Adrenal gland (tissue), 9 donors: ENCODE measurements at regions not wholly inside any gene's neighbourhood (a gene's known extent, or its start where the extent isn't known, plus 50 kb on each side); places are given as distances from the start of the nearest gene placed in this dataset.

Experiments used
- DNase-seq, 7 donors: peaks; one replicate each; pipeline ENCODE4 v3.0.0-alpha.2; 2019 to 2020
- H3K27ac ChIP-seq, 5 donors: fragments of 200-600 bp; sonication (generic) in 4 of 5; 1 replicate in 3 of 5; 2 replicates in 2 of 5; pipeline versions ENCODE4 v1.5.1 to v1.8.0; 2016 to 2020; ENCODE audit warnings: mild to moderate bottlenecking in 1 of 5
- H3K27me3 ChIP-seq: fragments of 200-600 bp; 2 replicates; pipeline ENCODE4 v1.8.0; 2021
- H3K36me3 ChIP-seq, 2 donors: fragments of 200-600 bp; replicated peaks in 1 of 2; 1 replicate in 1 of 2; 2 replicates in 1 of 2; pipeline versions ENCODE4 v1.5.1 to v1.8.0; 2018 to 2022
- H3K4me1 ChIP-seq, 2 donors: fragments of 200-600 bp; replicated peaks in 1 of 2; 1 replicate in 1 of 2; 2 replicates in 1 of 2; pipeline versions ENCODE4 v1.5.1 to v1.8.0; 2018 to 2021
- H3K4me3 ChIP-seq, 4 donors: fragments of 200-600 bp; sonication (generic) in 3 of 4; one replicate each; pipeline ENCODE4 v1.5.1; 2016 to 2018
- H3K9me3 ChIP-seq, 3 donors: fragments of 200-600 bp; sonication (generic) in 1 of 3; replicated peaks in 1 of 3; 1 replicate in 2 of 3; 2 replicates in 1 of 3; pipeline versions ENCODE4 v1.5.1 to v1.8.0; 2016 to 2021
- CTCF ChIP-seq, 6 experiments: fragments of 450-650 bp in 4 of 6; fragments of 200-600 bp in 2 of 6; sonication (generic) in 1 of 6; IDR thresholded peaks; 1 replicate in 5 of 6; 2 replicates in 1 of 6; pipeline versions ENCODE4 v1.5.1 to v1.8.0; 2016 to 2021; ENCODE audit warnings: antibody characterized with exemption in 6 of 6, mild to moderate bottlenecking in 2 of 6, moderate library complexity in 1 of 6
- POLR2A ChIP-seq, 2 donors: fragments of 450-650 bp; IDR thresholded peaks; one replicate each; pipeline ENCODE4 v1.6.1; 2017; ENCODE audit warnings: antibody characterized with exemption in 2 of 2, mild to moderate bottlenecking in 2 of 2, moderate library complexity in 1 of 2
- WGBS, 4 donors: extraction: QIAGEN DNeasy Blood & Tissue Kit in 2 of 4; methylation state at CpG; one replicate each; pipeline versions ENCODE4 v1.1.5 to v1.1.7; 2013 to 2017; 5-methylcytosine and 5-hydroxymethylcytosine counted together
- intact Hi-C, 2 donors: fragments of 100-400 bp; cut with DNase I; formaldehyde crosslinking; loops; one replicate each; pipeline versions ENCODE4 v1.14.1 to v1.15.0; 2022 to 2023
- donor health status: healthy with polysubstance abuse.
- donor health status: Bipolar disorder and iron deficiency.
- donor health status: DM: yes; HTN: yes; CAD: no.
- donor health status: DM: no; HTN: no; CAD: no.
- donor health status: DM: no; HTN: no; CAD: no.

- TF ChIP-seq CTCF (IDR thresholded peaks at IDR 0.05) = no peak
- intact Hi-C loops = no loop called here
- Histone ChIP-seq H3K27me3 (no peaks in the 10 kb centered on the region), H3K36me3 (no peaks in the 10 kb centered on the region), H3K4me1 (no peaks in the 10 kb centered on the region), H3K27ac (no peak overlapping the region), H3K9me3 (no peaks in the 10 kb centered on the region), H3K4me3 (no peak overlapping the region)
- DNase-seq = no peak
Measured at GRCh38 chr13:76335463-76335862, 550.7 kb downstream of the KCTD12 start.

DNA sequence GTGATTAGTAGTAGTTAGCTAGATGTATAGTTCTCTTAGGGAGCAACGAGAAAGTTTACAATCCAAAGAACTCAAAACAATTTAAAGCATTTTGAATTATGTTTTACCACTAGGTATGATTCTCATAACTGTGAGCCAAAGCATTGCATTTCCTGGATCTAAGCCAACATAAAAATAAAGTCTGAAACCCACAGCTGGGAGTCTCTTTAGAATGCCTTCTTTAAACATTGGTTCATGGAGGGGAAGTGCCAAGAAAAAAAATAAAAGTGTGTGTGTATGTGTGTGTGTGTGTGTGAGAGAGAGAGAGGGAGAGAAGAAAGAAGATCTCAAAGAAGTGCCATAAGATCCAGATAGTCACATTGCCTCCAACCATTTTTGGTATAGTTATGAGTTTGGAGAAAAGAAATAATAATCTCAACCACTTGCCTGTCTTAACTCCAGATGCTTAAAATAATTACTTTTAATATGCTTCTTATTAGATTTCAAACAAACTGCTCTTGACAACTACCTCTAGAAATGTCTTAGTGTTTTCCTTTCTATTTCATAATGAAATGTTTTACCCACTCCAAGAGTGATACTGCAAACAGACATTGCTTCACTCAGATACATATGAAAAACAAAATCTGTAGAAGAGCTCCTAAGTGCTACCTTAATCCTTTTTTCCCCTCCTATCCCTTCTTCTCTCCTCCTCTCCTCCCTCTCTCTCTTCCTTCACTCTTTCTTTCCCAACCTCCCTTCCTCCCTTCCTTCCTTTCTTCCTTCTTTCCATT lies 554.1 kb downstream of the KCTD12 start:
- 29 to 56% (median 47%) methylated on average over 1 of the region's 1 CpG for WGBS, 4 donors
- H3K4me3 ChIP-seq = no peak overlapping the region
- no peaks in the 10 kb centered on the region for H3K27me3 ChIP-seq
- no peak for DNase-seq
- TF ChIP-seq POLR2A (IDR thresholded peaks at IDR 0.05) (no peak), CTCF (IDR thresholded peaks at IDR 0.05) (no peak)
- H3K27ac ChIP-seq = no peak overlapping the region
- no peaks in the 10 kb centered on the region for H3K36me3 ChIP-seq
- intact Hi-C loops = no loop called here
- no peaks in the 10 kb centered on the region for H3K9me3 ChIP-seq
- no peaks in the 10 kb centered on the region for H3K4me1 ChIP-seq

DNA sequence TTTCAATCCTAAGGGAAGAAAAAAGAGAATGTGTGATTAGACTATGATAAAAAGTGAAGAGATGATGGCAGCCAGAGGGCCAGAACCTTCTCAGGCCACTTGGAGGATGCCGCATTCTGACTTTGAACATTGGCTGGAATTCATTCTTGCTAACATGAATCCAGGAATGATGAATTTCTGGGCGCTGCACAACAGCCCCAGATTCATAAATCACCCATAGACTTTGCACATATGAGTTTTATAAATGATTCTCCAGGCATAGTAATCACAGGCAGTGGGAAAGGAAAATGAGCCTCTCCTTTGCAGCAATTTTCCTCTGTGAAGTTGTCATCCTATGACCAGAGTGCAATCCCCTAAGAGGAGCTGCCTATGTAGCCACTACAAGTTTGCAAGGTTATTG lies 555.4 kb downstream of the KCTD12 start:
- H3K27me3 ChIP-seq = no peaks in the 10 kb centered on the region
- H3K36me3 ChIP-seq = no peaks in the 10 kb centered on the region
- no peaks in the 10 kb centered on the region for H3K4me1 ChIP-seq
- no peak for TF ChIP-seq POLR2A (IDR thresholded peaks at IDR 0.05)
- TF ChIP-seq CTCF (IDR thresholded peaks at IDR 0.05) = no peak
- no peaks in the 10 kb centered on the region for H3K9me3 ChIP-seq
- DNase-seq = no peak
- no peak overlapping the region for H3K4me3 ChIP-seq
- 72 to 90% (median 85%) methylated on average over 2 of the region's 2 CpGs for WGBS, 4 donors
- H3K27ac ChIP-seq = no peak overlapping the region
- intact Hi-C loops = no loop called here

GRCh38 chr13:76329866-76330580 lies 556.2 kb downstream of the KCTD12 start:
- H3K9me3 ChIP-seq = no peaks in the 10 kb centered on the region
- H3K4me1 ChIP-seq = no peaks in the 10 kb centered on the region
- H3K27me3 ChIP-seq = no peaks in the 10 kb centered on the region
- no peak for DNase-seq
- intact Hi-C loops = no loop called here
- no peak for TF ChIP-seq POLR2A (IDR thresholded peaks at IDR 0.05)
- TF ChIP-seq CTCF (IDR thresholded peaks at IDR 0.05) = no peak
- no peak overlapping the region for H3K4me3 ChIP-seq
- 48 to 70% (median 55%) methylated on average over 2 of the region's 2 CpGs for WGBS, 4 donors
- no peak overlapping the region for H3K27ac ChIP-seq
- H3K36me3 ChIP-seq = no peaks in the 10 kb centered on the region
